ENCODE measurements at regions not wholly inside any gene's neighbourhood (a gene's known extent, or its start where the extent isn't known, plus 50 kb on each side); places are given as distances from the start of the nearest gene placed in this dataset.

DNA sequence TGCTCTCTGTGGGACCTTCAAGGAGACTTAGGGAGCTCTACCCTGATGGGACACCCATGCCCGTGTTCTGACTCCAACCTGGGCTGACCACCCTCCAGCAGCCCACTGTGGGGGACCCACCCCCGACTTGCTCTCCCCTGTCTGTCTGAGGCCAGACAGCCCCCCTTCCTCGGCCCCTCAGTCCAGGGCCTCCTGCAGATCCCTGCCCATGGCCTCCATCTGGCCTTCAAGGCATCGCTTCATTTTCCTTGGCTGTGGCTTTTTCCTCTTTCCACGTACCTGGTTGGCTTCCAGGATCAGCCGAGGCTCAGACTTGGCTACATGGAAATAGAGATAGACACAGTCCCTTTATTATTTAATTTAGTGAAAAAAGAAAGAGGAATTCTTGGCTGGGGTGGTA lies 290.0 kb downstream of the CYP26B1 start:
- DNase-seq, result no peak

DNA sequence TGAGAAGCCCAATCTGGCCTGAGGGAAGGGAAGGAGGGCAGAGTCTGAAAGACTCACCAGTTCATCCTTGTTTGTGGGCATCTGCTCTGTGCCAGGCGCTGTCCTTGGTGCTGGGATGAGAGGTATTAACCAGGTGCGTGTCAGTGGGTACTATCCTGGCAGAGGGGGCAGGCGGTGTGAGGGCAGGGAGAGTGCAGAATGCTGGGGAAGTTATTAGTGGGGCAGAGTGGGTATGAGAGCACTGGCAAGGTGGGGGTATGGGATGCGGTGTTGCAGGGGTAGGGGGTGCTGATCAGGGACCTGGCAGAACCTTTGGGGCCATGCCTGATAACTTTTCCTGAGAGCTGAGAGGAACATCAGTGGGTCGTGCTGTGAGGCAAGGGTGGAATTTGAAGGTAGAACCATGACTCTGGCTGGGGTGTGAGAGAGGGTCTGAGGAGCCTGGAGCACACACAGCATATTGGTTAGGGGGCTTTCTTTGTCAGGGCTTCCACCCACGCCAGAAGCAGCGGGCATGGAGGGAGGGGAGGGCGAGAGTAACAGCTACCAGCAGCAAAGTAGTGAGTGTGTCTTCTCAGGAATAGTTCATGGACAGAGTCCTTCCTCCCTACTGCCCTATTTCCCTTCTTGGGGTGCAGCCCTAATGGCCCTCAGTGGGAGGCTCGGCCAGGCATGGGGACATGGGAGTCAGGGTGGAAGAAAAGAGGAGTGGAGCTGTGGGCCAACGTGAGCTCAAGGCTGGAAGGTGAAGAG lies 290.7 kb downstream of the CYP26B1 start:
- no peak for DNase-seq

DNA sequence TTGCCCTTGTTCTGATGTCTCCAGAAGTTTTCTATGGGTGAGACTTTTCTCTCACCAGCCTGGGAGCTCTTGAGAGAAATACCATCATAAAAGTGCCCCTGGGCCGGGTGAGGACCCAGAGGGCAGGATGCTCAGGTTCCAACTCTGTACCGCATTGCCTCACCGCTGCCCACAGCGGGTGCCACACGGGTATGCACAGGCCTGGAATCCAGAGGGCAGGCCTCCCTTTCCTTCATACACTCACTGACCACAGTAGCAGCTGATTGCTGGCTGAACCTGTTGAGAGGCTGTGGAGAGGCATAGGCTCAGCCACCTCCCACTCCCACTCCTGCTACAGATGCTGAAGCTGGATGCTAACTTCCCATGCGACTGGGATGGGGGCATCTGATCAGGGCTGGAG lies 293.8 kb downstream of the CYP26B1 start:
- no peak for DNase-seq

DNA sequence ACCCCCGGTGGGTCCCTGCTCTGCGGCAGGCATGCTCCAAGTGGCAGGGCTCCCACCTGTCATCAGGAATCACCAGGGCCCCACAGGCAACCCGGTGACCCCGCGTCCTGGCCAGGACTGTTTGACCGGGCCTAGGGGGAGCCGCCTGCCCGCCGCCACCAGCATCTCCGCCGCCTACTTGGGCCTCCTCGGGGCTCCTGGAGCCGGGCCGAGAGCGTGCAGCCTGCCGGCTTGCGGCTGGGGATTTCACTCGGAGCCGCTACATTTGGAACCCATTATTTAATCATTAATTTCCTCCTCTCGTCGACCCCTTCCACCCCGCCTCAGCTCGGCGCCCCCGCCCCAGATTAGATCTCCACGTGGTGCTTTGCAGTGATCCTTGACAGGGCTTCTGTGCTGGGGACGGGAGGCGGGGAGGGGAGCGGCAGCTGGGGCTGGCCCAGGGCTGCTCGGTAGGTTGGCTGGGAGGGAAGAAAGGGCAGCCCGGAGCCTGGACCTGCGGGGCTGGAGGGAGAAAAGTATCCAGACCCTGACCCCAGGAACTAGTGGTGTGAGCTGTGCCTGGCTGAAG lies 295.4 kb downstream of the CYP26B1 start:
- no peak for DNase-seq

DNA sequence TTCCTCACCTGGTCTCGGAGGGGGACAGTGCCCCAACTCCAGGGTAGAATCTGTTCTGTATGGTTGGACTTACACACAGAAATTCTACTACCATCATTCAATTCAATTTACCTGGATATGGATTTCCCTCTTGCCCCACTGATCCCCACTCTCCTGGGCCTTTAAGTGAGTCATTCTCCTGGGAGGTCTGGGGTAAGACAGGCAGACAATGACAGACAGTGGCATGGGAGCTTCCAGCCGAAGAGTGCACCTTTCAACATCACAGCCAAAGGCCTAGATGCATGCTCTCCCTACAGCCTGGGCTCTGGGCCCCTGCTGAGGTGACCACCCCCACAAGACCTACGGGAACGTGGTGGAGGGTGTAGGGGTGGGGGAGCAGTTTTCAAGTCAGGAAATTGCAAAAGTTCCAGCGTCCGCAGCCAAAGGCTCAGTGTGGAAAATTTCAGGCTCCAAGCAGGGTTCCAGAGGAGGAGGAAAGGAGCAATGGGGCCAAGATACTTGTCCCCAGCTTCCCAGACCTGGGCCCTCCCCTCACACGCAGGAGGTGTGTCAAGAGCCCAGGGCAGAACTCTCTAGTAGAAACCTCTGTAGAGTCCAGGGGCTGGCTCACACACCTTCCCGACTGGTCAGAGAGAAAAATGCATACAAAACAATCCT lies 296.4 kb downstream of the CYP26B1 start:
- DNase-seq, result no peak

DNA sequence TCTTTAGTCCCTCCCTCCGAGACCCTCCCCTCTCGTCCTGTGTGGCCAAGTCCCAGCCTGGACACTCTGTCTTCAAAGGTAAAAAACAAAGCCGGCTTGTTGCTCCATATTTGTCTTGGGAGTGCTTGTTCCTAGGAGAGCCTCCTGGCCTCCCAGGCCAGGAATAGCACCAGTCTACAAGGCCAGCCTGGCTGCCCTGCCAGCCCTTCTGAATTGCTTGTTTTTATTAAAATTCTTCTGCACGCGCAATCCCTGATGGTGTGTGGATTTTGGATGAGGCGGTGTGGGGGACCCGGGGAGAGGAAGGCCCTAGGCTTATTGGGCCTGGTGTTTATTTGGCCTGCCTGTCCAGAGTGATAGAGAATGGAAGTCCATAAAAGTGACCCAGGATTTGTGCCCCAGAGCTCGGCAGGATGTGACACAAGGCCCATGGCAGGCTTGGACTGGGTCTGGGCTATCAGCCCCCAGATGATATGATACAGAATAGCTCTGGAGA lies 297.3 kb downstream of the CYP26B1 start:
- no peak for DNase-seq

DNA sequence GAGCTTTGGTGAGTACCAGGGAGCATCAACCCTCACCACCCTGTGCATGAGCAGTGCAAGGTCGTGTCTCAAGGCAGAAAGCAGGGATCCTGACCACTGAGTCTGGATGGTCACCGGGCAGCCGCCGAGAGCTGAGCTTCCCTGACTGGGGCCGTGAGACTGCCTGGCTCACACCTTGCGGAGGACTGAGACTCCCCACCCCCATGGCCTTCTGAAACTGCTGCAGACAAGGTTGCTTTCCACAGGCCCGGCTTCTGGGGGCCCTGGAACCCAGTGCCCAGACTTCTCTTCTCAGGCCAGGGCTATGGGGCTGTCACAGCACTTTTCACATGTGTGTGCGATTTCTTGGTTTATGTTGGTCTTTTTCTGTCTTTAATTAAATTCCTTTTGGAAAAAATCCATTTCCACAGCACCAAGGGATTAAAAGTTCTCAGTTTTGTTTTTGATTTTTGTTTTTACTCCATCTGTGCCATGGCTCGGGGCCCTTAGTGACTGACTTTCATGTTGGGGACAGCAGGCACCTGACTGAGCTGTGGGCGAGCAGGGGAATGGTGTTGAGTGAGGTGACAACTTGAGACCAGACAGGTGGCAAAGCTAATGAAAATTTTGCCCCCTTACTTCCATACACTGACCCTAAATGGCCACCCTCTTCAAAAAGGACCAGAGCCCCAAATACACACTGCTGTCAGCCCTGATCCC lies 297.9 kb downstream of the CYP26B1 start:
- no peak for DNase-seq

DNA sequence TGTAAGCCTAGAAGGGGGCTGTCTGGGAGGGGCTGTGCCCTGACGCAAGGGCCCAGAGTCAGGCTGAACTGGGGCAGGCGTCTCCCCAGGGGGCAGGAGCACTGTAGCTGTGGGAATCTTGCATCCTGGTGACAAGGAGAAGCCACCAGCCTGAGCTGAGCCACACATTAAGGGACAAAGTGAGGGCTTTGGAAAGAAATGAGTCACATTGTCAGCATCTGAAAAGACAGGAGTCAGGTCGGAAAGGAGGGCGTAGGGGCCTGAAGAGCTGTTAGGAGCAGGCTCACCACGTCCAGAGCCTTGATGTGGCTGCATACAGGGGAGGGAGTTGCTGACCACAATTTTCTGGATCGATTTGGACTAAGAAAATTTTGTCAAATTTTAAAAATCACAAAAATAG lies 298.6 kb downstream of the CYP26B1 start:
- no peak for DNase-seq

DNA sequence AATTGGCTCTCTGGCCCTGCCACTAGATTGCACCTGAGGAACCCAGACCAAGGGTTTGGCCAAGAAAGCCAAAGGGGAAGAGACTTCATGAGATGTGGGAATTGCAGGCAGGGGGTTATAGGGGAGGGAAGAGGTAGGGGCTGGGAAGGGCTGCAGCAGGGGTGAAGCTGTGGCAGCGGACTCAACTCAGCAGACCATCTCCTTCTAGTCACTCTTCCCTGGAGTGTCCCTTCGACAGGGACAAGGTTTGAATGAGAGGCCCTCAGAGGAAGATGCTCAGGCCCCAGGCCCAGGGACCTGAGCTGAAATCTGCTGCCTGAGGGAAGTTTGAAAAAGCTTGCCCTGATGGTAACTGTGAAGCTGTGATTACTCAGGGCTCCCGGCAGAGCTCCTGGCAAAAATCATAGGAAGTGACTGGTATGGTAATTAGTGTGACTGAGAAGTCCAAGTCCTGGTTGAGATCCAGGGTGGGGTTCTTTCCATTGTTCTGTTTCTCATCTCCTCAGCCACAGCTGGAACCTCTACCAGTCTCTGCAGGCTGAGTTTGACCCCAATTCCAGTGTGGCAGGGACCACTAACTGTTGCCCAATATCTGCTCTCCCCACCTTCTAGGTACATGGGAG lies 300.9 kb downstream of the CYP26B1 start:
- no peak for DNase-seq

DNA sequence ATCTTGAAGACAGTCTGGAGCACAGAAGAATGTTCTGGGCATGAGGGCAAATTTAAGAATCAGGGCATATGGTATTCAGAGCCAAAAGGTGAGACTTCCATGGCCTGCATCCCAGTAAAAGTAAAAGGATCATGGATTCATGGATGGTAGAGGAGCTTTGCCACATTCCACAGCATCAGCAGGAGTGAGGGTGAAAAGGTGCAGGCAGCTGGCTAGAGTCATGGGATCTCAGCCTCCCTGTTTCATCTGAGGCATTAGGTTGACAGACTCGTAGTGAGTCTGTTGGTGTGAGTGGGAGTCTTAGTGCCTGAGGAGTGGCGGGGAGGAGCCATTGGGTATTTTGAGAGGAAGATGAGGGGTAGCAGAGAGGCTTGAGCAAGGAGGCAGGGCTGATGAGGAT lies 301.6 kb downstream of the CYP26B1 start:
- no peak for DNase-seq

DNA sequence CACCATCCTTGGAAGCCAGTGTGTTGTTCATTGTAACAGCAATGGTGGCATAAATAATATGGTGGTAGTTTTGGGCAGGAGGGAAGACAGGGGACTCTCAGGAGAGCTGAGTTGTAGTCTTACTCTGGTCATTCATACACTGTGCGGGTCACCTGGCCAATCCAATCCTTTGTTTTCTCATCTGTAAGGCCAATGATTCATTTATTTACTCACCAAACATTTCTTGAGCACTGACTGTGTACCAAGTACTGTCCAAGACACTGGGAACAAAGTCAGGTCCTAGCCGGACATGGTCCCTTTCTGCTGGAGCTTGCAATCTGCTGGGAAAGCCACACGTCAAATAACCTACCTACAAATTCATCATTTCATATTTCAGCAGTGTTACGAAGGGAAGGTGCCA lies 302.7 kb downstream of the CYP26B1 start:
- no peak for DNase-seq

DNA sequence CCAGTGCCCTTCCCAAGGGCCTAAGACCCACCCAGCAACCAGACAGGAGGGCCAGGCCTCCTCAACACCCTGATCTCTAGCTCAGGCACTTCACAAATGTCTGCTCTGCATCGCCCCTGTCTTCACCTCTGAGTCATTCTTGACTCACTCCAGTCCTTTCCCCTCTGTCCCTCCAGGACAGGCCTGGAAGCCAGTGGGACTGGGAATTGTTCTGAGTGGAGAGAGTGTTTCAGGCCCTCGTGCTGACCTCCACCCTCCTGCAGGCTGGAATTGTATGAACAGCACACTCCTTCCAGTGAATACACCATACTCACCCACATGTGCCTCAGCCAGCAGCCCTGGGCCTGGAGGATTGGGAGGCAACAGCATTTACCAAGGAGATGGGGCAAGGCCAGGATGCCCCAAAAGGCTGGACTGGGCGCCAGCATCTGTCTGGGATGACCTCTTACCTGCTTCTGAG lies 304.2 kb downstream of the CYP26B1 start:
- no peak for DNase-seq

DNA sequence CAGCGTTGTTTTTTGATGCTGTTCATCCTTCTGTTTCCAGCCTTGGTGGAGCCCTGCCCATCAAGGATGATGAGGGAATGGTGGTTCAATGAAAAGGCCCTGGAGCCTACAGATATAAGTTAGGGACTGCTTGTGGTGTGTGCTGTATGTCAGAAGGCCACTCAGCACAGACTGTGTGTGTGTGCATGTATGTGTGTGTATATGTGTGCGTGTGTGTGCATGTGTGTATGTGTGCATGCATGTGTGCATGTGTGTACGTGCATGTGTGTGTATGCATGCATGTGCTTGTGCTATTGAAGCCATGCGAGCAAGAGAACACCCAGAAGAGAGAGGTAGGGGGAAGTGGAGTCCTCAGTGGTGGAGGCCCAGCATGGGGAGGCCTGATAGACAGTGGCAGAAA lies 304.9 kb downstream of the CYP26B1 start:
- no peak for DNase-seq

DNA sequence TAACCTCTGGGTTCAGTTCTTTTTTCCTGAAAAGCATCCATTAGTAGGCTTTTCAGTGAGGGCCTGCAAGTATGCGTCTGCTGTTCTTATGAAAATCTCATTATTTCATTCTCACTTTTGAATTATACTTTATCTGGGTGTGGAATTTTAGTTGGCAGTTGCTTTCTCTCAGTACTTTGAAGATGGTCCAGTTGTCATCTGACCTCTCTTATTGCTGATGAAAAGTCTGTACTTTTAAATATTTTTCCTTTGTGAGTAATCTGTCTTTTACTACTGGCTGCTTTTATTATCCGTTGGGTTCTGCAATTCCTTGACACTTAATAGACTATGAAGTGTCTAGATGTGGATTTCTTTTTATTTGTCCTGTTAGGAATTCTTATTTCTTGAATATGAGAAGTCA lies 307.8 kb downstream of the CYP26B1 start:
- DNase-seq, result no peak

DNA sequence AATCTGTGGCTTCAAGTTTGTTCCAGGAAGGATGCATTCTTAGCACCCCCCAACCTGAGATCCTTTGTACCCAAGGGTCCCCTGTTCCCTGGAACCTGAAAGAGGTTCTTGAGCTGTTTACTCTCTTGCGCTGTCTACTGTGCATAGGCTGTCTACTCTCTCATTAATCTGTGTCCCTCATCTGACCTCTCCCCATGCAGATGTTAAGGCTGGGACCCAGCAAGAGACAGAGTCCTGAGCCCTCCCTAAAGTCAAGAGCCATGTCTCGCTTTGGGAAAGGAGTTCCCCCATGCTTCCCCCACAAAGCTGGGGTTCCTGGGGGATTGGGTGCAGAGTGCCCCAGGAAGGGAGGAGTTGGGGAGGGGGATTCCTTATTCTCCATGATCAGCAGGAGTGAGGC lies 312.9 kb downstream of the CYP26B1 start:
- DNase-seq, result no peak

DNA sequence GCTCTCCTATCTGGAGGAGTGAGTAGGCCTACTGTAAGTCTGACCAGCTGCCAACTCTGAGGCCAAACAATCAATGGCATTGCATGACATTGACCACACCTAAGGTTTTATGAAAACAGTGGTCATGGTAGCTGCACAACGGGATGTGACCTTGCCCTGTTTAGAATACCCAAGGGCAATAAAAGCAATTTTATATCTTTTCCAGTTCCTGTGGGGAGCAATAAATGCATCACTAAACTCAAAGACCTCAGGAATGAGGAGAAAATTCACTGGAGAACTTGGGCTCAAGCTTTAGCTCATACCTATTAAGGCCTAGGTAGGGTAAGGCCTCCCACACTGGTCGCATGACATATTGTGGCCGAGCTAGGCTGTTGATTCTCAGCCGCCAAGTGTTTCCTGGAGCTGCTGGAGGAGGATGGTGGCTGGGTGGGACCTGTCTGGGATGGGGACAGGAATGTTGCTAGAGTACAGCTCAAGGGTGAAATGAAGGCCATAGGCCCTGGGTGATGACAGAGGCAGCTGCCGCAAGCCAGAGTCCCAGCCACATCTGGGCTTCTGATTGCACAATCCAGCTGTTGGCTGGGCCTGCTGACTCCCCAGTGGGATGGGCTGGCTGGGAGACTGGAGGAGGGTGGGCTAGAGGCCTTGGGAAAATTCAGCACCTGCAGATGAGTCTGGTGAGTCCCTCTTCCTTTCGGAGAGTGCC lies 313.7 kb downstream of the CYP26B1 start:
- no peak for DNase-seq

DNA sequence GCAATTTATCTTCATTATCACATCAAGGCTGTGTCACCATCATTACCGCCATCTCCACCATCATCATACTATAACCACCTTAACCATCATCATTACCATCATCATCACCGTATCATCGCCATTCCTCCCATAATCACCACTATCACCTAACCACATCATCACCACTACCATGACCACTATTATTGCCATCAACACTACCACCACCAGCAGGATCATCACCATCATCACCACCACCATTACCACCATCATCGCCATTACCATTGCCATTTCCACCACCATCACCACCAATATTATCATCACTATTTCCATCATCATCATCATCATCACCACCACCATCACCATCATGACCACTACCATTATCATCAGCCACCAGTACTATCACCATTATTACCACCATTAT lies 314.4 kb downstream of the CYP26B1 start:
- no peak for DNase-seq

DNA sequence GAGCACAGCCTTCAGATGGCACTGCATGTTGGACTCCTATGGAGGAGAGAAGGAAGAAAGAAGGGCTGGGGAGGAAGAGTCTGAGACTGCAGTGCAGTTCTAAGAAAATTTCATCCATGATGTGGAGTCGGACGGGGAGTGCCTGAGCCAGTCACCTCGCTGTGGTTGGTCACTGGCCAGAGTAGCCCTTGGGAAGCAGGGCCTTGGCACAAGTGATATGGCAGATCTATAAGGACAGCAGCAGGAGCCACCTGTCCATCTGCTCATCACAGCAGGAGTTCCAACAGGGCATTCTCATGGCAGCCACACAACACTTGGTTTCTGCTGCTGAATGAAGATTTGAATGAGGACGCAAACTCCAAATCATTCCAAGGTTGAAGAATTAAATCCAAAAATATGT lies 314.8 kb downstream of the CYP26B1 start:
- no peak for DNase-seq

DNA sequence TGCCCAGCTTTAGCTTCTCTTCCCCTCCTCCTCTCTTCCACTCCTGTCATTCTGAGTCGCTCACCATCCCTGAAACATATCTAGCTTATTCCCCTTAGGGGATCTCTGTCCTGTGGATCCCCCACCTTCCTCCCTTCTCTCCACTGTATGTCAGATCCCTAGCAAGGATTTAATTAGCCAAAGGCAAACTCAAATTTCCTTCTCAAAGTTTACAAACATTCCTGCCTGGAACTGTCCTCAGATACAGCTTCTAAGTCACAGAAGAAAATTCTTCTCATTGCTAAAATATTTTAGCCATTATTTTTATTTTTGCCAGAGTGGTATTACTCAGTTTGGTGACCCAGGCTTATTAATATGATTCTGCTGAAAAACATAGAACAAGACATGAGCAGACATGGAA lies 315.3 kb downstream of the CYP26B1 start:
- no peak for DNase-seq

DNA sequence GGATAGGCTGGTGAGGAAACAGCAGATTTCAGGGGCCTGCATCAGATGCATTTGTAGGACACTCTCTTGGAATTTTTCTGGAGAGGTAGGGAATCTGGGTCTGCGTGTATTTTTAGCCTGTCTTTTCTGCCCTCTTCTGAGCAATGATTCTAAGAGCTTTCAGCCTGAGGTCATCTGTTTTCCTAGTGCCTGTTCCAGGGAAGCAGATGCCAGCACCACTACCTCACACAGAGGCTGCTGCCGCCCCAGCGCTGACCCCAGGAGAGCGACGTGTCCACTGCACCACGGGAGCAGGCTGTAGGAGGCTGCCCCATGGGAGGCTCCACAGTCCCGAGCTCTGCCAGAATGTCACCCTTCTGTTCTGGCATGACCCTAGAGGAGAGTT lies 316.5 kb downstream of the CYP26B1 start:
- DNase-seq, result no peak

DNA sequence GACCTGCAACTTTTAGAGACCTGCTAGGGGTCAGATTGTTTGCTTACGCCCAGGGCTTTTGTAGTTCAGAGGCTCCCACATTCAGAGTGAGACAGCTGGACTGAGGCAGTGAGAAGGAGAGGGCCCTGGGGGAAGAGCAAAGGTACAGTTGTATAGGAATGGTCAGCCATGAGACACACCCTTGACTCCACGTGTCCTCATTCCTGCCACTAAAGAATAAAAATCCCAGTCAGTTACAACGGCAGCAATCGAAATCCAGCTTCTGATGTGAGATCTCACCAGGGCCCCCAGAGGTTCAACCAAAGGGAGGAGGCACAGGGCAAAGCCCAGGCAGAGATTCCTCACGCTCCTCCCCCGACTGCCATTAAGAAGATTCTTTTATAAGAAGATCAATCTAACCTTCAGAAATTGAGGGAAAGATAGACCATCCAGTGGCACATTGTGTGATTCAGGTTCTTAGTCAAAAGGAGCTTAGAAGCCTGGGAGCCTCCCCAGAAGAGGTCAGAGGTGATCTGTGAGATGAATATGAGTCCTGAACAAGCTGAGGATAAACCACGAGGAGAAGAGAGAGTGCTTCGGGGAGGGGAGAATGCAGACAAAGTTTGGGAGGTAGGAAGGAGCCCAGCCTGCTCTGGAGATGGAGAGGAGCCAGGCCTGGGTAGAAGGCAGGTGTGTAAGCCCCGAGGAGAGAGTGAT lies 317.0 kb downstream of the CYP26B1 start:
- DNase-seq, result no peak

DNA sequence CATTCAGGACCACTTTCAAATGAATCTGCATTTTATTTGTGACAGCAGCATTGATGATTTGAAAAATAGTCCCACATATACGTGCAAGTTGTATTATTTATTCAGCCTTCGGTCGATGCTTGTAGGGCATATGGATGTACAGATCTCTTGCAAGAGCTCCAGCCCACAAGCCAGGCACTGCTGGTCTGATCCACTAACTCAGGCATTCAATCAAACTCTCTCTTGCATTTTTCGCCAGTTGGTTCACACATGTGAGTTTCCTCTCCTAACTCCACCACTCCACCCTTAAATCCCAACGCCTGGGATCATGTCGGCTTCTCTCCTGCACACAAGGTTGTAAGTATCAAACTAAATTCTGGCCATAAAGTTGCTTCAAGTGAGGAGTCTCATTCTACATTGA lies 318.7 kb downstream of the CYP26B1 start:
- DNase-seq, result no peak
